ENCODE measurements at regions not wholly inside any gene's neighbourhood (a gene's known extent, or its start where the extent isn't known, plus 50 kb on each side); places are given as distances from the start of the nearest gene placed in this dataset.

DNA sequence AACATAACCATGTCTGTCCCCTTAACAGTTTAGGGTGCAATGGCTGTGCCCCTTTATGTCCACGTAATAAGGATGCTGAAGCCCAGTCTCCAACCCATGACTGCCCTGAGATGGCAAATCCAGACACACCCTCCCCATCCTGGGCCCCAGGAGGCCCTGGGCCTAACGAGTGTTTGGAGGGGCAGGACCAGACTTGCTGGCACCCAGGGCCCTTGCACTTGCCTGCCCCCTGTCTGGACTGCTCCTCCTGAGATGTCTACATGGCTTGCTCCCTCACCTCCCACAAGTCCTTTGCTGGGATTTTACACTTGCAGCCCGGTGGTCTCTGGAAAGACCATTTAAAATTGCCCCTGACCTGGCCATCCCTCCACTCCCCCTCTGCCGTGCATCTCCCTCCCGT is 132.2 kb upstream of the NECTIN1 start:
- no peaks in the 10 kb centered on the region for H3K4me1 ChIP-seq (ENCODE audit: insufficient read depth, low read length)
- in situ Hi-C loops (cut with HindIII; ENCODE audit: extremely low pct_ligation_motif_present, low pct_unique_long_range_greater_than_20kb), result no loop called here

More for the DNA sequence above, 132.2 kb upstream of the NECTIN1 start:
- ChIA-PET CTCF (ENCODE audit: low intra/inter-chr PET ratio, low total read pairs) (no interaction called here), POLR2A (no interaction called here)
- no TSS peak for BruUV-seq (replicated peaks)
- FAIRE-seq (no peak), DNase-seq (ENCODE audit: low spot score) (no peak), ATAC-seq (no peak)
- Histone ChIP-seq H3K27me3 (ENCODE audit: control insufficient read depth in 1 of 2, insufficient read depth in 2 of 2, low read length in 2 of 2) (peaks cover 3 to 52% of the 10 kb centered on the region in 2 experiments; a peak in 3 of 5 replicates), H3K4me3 (replicated peaks in 1 of 3; ENCODE audit: insufficient read depth in 1 of 3, low read depth in 2 of 3, low read length in 3 of 3) (no peak overlapping the region), H2AFZ (ENCODE audit: low read length) (no peak overlapping the region), H3K9me3 (ENCODE audit: low read length) (no peaks in the 10 kb centered on the region), H3K36me3 (replicated peaks in 1 of 2; ENCODE audit: control insufficient read depth in 1 of 2, insufficient read depth in 2 of 2, low read length in 2 of 2) (no peaks in the 10 kb centered on the region), H3K4me2 (ENCODE audit: low read depth, low read length) (no peak overlapping the region), H4K20me1 (ENCODE audit: insufficient read depth, low read length) (no peaks in the 10 kb centered on the region), H3K9ac (ENCODE audit: insufficient read depth, low read depth, low read length) (no peak overlapping the region), H3K27ac (ENCODE audit: extremely low read length, insufficient read depth, low read length) (no peak overlapping the region), H3K79me2 (ENCODE audit: insufficient read depth, low read length) (no peaks in the 10 kb centered on the region)
- intact Hi-C loops (cut with micrococcal nuclease; ENCODE audit: unreplicated experiment), result no loop called here
- WGBS (ENCODE audit: low lambda C conversion rate), result 0% methylated on average over 3 of the region's 5 CpGs
- TF ChIP-seq, protein P1, sequence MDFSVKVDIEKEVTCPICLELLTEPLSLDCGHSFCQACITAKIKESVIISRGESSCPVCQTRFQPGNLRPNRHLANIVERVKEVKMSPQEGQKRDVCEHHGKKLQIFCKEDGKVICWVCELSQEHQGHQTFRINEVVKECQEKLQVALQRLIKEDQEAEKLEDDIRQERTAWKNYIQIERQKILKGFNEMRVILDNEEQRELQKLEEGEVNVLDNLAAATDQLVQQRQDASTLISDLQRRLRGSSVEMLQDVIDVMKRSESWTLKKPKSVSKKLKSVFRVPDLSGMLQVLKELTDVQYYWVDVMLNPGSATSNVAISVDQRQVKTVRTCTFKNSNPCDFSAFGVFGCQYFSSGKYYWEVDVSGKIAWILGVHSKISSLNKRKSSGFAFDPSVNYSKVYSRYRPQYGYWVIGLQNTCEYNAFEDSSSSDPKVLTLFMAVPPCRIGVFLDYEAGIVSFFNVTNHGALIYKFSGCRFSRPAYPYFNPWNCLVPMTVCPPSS (IDR thresholded peaks at IDR 0.05), result no peak
- no peak for TF ChIP-seq ZNF282 (IDR thresholded peaks at IDR 0.05; ENCODE audit: partially characterized antibody)
- no peak for TF ChIP-seq TBL1XR1 (IDR thresholded peaks at IDR 0.05; ENCODE audit: borderline replicate concordance, low read length, partially characterized antibody)
- TF ChIP-seq ATAD3A (CRISPR knock-in tag; IDR thresholded peaks at IDR 0.05), result no peak
- TF ChIP-seq, protein P2, sequence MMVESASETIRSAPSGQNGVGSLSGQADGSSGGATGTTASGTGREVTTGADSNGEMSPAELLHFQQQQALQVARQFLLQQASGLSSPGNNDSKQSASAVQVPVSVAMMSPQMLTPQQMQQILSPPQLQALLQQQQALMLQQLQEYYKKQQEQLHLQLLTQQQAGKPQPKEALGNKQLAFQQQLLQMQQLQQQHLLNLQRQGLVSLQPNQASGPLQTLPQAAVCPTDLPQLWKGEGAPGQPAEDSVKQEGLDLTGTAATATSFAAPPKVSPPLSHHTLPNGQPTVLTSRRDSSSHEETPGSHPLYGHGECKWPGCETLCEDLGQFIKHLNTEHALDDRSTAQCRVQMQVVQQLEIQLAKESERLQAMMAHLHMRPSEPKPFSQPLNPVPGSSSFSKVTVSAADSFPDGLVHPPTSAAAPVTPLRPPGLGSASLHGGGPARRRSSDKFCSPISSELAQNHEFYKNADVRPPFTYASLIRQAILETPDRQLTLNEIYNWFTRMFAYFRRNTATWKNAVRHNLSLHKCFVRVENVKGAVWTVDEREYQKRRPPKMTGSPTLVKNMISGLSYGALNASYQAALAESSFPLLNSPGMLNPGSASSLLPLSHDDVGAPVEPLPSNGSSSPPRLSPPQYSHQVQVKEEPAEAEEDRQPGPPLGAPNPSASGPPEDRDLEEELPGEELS (CRISPR knock-in tag; IDR thresholded peaks at IDR 0.05), result no peak
- TF ChIP-seq PAF1 (CRISPR knock-in tag; IDR thresholded peaks at IDR 0.05), result no peak
- no peak for TF ChIP-seq MIER2 (CRISPR knock-in tag; IDR thresholded peaks at IDR 0.05)
- TF ChIP-seq NFKBIZ (CRISPR knock-in tag; IDR thresholded peaks at IDR 0.05), result no peak
- TF ChIP-seq NCOA1 (CRISPR knock-in tag; IDR thresholded peaks at IDR 0.05), result no peak

Data from HepG2 (cell line).